Frontal cortex (tissue), 3 donors: ENCODE measurements at regions not wholly inside any gene's neighbourhood (a gene's known extent, or its start where the extent isn't known, plus 50 kb on each side); places are given as distances from the start of the nearest gene placed in this dataset.
"Not testable (repeated sequence)": the region's sequence is repeated elsewhere in the genome, so short reads cannot be mapped to it uniquely, and the experiment has no call there.

Experiments
- DNase-seq, 2 donors: peaks; one replicate each; pipeline ENCODE4 v3.0.0; 2012; ENCODE audit warnings: low spot score in 2 of 2
- FAIRE-seq: peaks from 2 replicates; lab custom pipeline; 2012; peaks lifted over from hg19 to GRCh38; lab: Jason Lieb, UNC
- donor health status: control.
- donor health status: control.
- donor health status: control.

GRCh38 chr17:77843255-77843895 is 115.1 kb upstream of the TNRC6C start:
- DNase-seq, FAIRE-seq: not testable (repeated sequence)

DNA sequence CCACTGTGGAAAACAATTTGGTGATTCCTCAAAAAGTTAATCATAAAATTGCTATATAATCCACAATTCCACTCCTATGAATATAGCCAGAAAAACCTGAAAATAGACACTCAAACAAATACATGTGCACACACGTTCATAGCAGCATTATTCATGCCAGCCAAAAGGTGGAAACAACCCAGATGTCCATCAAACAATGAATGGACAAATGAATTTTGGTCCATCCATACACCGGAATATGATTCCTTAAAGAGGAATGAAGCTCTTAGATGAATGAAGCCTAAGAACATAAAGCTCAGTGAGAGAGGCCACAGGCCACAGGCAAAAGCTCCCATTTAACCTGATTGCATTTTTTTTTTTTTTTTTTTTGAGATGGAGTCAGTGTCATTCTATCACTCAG is 114.6 kb upstream of the TNRC6C start:
- DNase-seq (no peak), FAIRE-seq (no peak)

- FAIRE-seq = no peak
- no peak for DNase-seq
Observed at GRCh38 chr17:77844681-77845080, 113.8 kb upstream of the TNRC6C start.

- DNase-seq (no peak), FAIRE-seq (no peak)
Observed at GRCh38 chr17:77845541-77846225, 112.8 kb upstream of the TNRC6C start.

- FAIRE-seq (no peak), DNase-seq (no peak)
Observed at GRCh38 chr17:77846531-77847085, 111.9 kb upstream of the TNRC6C start.

DNA sequence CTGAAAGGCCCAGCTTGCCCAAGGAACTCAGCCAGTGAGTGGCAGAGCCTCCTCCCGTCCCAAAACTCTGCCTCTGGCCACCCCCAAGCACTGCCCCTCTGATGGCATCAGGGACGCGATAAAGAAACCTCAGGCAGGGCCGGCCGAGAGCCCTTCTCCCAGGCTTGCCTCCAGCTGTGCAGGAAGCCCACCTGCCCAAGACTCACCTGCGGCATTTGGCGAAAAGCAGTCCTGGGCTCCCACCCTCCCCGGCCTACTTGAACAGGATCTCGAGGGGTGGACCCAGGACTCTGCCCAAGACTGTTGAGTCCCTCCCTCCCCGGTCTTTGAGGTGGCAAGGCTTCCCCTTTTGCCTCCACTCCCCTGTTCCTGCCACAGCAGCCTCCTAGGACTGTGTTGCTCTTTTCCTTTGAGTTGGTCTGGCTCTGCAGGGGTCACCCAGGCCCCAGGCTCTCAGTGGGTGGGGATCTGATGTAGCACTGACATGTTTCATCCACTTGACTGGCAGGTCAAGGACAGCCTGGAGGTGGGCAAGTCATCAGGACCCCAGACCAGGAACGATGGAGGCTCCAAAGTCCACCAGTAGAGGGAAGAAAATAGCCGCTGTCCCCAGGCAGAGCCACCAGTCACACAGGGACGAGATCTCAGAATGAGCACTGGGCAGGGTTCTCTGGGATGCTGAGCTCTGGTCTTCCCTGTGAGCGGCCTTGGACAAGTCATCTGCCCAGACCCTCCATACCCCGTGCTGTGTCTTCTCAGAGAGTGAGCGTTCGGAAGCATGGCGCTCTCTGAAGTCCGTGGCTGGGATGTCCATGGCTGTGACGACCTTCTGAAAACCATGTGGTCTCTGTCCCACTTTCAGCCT is 111.0 kb upstream of the TNRC6C start:
- FAIRE-seq = no peak

GRCh38 chr17:77848257-77848656 is 110.2 kb upstream of the TNRC6C start:
- FAIRE-seq (no peak), DNase-seq (no peak)

More for the DNA sequence above, 111.0 kb upstream of the TNRC6C start:
- no peak for DNase-seq

DNA sequence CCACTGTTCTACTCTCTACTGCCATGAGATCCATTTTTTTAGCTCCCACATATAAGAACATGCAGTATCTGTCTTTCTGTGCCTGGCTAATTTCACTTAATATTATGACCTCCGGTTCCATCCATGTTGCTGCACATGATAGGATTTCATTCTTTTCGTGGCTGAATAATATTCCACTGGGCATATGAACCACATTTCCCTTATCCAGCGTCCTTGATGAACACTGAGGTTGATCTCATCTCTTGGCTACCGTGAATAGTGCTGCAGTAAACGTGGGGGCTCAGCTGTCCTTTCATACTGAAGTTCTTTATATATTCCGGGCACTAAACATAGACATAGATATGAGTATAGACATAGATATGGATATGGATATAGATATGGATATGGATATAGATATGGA is 109.3 kb upstream of the TNRC6C start:
- DNase-seq = no peak
- FAIRE-seq = no peak

DNA sequence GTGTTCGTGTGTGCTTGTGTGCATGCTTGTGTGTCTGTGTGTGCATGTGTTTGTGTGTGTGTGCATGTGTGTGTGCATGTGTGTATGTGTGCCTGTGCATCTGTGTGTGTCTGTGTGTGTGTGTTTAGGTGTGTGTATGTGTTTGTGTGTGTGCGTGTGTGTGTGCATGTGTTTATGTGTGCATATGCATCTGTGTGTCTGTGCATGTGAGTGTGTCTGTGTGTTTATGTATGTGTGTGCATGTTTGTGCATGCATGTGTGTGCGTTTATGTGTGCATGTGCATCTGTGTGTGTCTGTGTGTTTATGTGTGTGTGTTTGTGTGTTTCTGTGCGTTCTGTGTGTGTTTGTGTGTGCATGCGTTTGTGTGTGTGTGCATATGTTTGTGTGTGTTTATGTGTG is 106.6 kb upstream of the TNRC6C start:
- FAIRE-seq (no peak), DNase-seq (no peak)

GRCh38 chr17:77852731-77853130 is 105.8 kb upstream of the TNRC6C start:
- DNase-seq (no peak), FAIRE-seq (no peak)

DNA sequence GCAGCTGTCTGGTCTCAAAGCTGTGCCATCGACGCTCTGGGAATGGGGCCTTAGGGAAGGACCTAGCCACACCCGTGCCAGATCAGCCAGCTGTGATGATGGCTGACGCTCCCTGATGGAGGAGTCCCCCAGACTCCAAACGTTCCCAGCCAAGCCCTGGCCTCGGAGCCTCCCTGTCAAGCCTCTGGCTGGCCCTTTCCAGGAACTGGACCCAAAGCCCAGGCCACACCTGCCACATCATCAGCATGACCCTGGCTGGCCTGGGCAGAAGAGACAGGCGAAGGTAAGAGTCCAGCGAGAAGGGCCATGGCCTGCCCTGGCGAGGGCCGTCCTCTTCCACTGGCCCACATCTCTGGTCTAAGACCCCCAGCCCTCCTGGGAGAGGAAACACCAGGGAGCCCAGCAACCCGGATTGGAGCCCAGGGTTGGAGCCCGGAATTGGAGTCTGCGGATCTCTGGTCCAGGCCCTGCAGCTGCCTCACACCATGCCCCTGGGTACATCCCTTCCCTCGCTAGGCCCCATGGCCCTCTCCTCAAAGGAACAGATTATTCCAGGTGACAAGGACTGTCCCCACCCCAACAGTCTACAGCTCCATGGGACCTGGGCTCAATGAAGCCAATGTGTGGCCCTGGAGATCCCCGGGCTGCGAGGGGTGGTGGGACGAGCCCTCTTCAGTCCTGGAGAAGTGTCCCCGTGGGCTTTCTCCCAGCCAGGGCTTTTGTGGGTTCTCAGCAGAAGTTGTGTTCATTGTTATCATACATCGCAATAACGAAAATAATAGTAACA is 105.1 kb upstream of the TNRC6C start:
- no peak for DNase-seq
- FAIRE-seq = no peak

GRCh38 chr17:77854083-77854758 is 104.3 kb upstream of the TNRC6C start:
- no peak for DNase-seq
- FAIRE-seq = no peak

DNA sequence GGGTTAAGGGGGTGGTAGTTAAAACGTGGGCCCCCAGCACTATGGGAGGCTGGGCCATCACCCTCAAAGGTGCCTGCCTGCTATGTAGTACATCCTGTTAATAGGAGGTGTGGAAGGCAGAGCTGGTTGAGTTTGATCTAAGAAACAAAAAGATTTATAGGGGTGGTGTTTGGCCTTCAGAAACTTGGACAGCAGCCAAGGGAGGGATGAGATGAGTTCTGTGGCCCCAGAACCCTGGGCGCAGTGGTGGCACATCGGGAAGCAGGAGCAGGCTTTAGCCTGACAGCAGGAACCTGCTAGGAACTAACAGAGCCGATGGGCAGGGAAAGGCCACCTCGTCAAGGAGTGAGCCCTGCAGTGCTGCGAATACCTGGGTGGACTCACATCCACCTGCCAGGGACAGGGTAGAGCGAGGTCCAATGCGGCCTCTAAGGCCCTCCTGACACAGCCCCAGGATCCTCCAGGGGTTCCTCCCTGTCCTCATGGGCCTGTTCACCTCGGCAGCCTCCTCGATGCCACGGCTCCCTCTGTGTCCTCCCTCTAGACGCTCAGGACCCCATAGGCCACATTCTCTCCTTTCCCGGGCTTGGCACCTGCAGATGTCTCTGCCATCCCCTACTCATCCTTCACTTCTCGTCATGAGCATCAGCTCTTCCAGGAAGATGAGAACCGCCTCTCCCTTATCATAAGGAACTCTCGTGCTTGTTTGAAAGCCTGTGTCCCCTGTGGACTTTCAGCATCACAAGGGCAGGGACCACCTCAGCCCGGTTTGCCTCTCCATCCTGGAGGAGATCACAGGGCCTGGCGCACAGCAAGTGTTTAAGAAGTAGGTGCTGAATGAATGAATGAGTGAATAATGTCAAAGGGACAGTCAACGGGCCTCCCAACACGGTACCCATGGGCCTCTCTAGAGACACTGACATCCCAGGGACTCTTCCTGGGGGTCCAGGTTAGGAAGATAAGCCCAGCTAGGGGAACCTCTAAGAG is 103.5 kb upstream of the TNRC6C start:
- no peak for FAIRE-seq
- DNase-seq = no peak

- no peak for FAIRE-seq
- DNase-seq = no peak
Observed at GRCh38 chr17:77856551-77857305, 101.8 kb upstream of the TNRC6C start.

GRCh38 chr17:77857306-77857555 is 101.3 kb upstream of the TNRC6C start:
- FAIRE-seq = no peak

DNA sequence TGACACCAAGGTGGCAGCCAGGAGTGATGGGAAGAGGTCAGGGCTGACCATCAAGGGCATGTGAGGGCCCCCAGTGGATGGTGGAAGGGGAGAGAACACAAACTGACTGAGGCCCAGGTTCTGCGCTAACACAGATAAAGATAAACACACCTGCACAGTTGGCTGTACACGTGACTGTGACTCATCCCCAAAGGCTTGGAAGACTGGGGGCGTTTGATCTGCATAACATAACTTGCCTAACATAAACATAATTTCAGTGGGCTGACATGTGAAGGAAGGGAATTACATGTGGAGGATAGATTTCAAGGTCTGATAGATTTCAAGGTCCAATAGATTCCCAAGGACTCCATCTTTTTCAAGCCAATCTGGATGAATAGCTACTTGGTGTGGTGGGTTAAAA is 100.9 kb upstream of the TNRC6C start:
- DNase-seq = no peak
- no peak for FAIRE-seq

More at GRCh38 chr17:77857306-77857555, 101.3 kb upstream of the TNRC6C start:
- DNase-seq = no peak

- FAIRE-seq (no peak), DNase-seq (no peak)
Observed at GRCh38 chr17:77858291-77859034, 100.0 kb upstream of the TNRC6C start.
